Upper lobe of left lung (tissue), 6 donors: ENCODE measurements at regions not wholly inside any gene's neighbourhood (a gene's known extent, or its start where the extent isn't known, plus 50 kb on each side); places are given as distances from the start of the nearest gene placed in this dataset.

Source experiments
- ATAC-seq, 2 donors: fragments of 200-7000 bp; cut with Tn5 transposase; one replicate each; pipeline ENCODE4 v1.9.1; 2022; ENCODE audit warnings: mild to moderate bottlenecking in 2 of 2, moderate library complexity in 2 of 2; ENCODE audit not compliant: low FRiP score in 2 of 2
- DNase-seq, 2 donors: peaks; one replicate each; pipeline ENCODE4 v3.0.0-alpha.2; 2019 to 2020
- H3K27ac ChIP-seq, 4 donors: fragments of 200-600 bp; sonication (generic); one replicate each; pipeline ENCODE4 v1.5.1; 2016 to 2019
- H3K27me3 ChIP-seq, 4 donors: fragments of 200-600 bp; sonication (generic); one replicate each; pipeline ENCODE4 v1.5.1; 2017 to 2019
- H3K36me3 ChIP-seq, 4 donors: fragments of 200-600 bp; sonication (generic); one replicate each; pipeline ENCODE4 v1.5.1; 2016 to 2019
- H3K4me1 ChIP-seq, 4 donors: fragments of 200-600 bp; sonication (generic); one replicate each; pipeline ENCODE4 v1.5.1; 2018 to 2019
- H3K4me3 ChIP-seq, 4 donors: fragments of 200-600 bp; sonication (generic); one replicate each; pipeline ENCODE4 v1.5.1; 2017 to 2019; ENCODE audit warnings: mild to moderate bottlenecking in 2 of 4, moderate library complexity in 1 of 4
- H3K9me3 ChIP-seq, 4 donors: fragments of 200-600 bp; sonication (generic); one replicate each; pipeline ENCODE4 v1.5.1; 2018 to 2019
- EP300 ChIP-seq, 4 donors: sonication (generic); formaldehyde crosslinking; IDR thresholded peaks; one replicate each; pipeline ENCODE4 v1.5.1; 2017; ENCODE audit warnings: antibody characterized with exemption in 4 of 4, control low read depth in 2 of 4
- POLR2A ChIP-seq, 4 donors: fragments of 450-650 bp; IDR thresholded peaks; one replicate each; pipeline ENCODE4 v1.5.1; 2016 to 2017; ENCODE audit warnings: antibody characterized with exemption in 4 of 4, mild to moderate bottlenecking in 2 of 4
- POLR2AphosphoS5 ChIP-seq, 2 donors: sonication (generic); formaldehyde crosslinking; IDR thresholded peaks; one replicate each; pipeline ENCODE4 v1.5.1; 2017; ENCODE audit warnings: antibody characterized with exemption in 2 of 2
- WGBS, 2 donors: methylation state at CpG; one replicate each; pipeline ENCODE4 v1.1.5; 2017 to 2018; 5-methylcytosine and 5-hydroxymethylcytosine counted together
- TF ChIP-seq, protein P1 (sequence below), 6 experiments: fragments of 450-650 bp in 4 of 6; fragments of 200-600 bp in 2 of 6; sonication (generic) in 2 of 6; IDR thresholded peaks; one replicate each; pipeline ENCODE4 v1.5.1; 2016 to 2019; ENCODE audit warnings: antibody characterized with exemption in 6 of 6
- donor health status: DM: no; HTN: no; CAD: no; lungs with moderate emphysema.
- donor health status: DM: no; HTN: yes; CAD: no; lungs with severe emphysema.

DNA sequence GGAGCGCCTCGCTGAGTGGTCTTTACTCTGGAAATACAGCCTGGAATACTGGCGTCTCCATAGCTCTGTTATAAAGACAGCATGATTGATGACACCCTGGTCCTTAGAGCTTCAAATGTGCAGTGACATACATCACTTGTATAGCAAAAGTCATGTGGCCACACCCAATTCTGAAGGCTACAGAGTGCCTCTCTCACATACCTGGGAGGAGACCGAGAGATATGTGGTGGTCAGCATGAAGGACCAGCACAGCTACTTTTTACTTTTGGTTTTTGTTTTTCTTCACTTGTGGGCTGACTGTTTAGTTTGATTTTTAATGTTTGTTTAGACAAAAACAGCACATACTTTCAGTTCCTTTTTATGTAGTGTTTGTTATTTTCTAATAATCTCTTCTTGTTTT is 938.5 kb upstream of the SOX11 start:
- 80 to 82% methylated on average over 4 of the region's 4 CpGs for WGBS, 2 donors
- H3K27ac ChIP-seq = no peak overlapping the region
- H3K4me3 ChIP-seq = no peak overlapping the region
- ATAC-seq = no peak
- H3K4me1 ChIP-seq = no peaks in the 10 kb centered on the region
- no peaks in the 10 kb centered on the region for H3K36me3 ChIP-seq
- DNase-seq = no peak
- no peaks in the 10 kb centered on the region for H3K27me3 ChIP-seq
- no peaks in the 10 kb centered on the region for H3K9me3 ChIP-seq
- TF ChIP-seq EP300 (IDR thresholded peaks at IDR 0.05) = no peak
- no peak for TF ChIP-seq POLR2A (IDR thresholded peaks at IDR 0.05)

DNA sequence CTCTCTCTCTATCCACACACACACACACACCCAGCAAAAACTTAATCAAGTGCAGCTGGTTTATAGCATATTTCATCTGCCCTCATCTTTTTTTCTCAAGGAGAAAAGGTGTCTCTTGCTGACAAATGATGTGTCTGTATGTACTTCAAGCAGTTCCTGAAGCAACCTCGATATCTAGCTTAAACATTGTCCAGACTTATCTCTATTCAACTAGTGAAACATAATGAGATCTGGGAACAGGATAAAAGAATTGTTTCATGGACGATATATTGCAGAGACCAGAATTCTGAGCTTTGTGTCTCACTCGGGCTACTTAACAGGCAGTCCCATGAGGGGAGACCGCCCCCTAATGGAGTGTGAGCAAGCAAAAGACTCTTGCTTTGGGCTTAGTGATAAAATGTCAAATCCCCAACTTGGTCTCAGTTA is 929.2 kb upstream of the SOX11 start:
- Histone ChIP-seq H3K9me3 (no peaks in the 10 kb centered on the region), H3K4me3 (no peak overlapping the region), H3K36me3 (no peaks in the 10 kb centered on the region), H3K27me3 (no peaks in the 10 kb centered on the region), H3K4me1 (no peaks in the 10 kb centered on the region), H3K27ac (no peak overlapping the region)
- ATAC-seq (no peak), DNase-seq (peak in 1 of 2 donors; percentile 24)
- TF ChIP-seq POLR2A (IDR thresholded peaks at IDR 0.05) (no peak), POLR2AphosphoS5 (IDR thresholded peaks at IDR 0.05) (no peak), EP300 (IDR thresholded peaks at IDR 0.05) (no peak)
- TF ChIP-seq, protein P1, sequence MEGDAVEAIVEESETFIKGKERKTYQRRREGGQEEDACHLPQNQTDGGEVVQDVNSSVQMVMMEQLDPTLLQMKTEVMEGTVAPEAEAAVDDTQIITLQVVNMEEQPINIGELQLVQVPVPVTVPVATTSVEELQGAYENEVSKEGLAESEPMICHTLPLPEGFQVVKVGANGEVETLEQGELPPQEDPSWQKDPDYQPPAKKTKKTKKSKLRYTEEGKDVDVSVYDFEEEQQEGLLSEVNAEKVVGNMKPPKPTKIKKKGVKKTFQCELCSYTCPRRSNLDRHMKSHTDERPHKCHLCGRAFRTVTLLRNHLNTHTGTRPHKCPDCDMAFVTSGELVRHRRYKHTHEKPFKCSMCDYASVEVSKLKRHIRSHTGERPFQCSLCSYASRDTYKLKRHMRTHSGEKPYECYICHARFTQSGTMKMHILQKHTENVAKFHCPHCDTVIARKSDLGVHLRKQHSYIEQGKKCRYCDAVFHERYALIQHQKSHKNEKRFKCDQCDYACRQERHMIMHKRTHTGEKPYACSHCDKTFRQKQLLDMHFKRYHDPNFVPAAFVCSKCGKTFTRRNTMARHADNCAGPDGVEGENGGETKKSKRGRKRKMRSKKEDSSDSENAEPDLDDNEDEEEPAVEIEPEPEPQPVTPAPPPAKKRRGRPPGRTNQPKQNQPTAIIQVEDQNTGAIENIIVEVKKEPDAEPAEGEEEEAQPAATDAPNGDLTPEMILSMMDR (IDR thresholded peaks at IDR 0.05) = peak in 1 of 6 experiments; percentile 10
- 1 to 15% methylated on average over 4 of the region's 4 CpGs for WGBS, 2 donors

DNA sequence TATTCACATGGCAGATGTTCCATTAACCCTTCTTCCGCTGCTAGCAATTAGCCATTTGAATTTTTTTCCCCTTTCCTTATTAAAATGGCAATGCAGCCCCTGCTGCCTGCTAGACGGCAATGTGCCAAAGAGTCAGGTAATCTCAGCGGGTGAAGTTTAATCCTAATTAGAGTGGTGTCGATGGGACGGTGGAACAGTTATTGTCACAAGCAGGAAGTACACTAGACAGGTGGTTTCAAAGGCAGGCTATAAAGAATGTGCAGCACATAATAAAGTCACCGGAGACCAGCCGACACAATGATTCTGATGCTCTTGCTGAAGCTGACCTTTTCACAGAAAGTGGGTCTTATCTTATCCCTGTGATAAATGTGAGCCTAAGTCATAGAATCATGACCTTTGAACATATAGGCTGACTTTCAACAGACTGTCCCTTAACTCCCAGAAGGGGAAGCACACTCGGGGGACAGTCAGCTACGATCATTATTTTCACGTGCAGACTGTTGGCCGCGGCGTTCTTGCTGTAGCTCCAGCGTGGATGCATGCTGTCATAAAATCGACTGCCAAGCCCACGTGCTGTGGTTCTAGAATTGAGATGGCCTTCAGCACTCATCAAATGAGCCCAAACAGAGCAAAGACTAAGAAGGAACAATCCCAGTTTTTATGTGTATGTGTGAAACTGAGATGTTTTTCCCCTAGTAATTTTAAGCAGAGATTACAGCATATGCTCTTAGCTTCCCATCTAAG is 926.2 kb upstream of the SOX11 start:
- ATAC-seq (no peak), DNase-seq (no peak)
- Histone ChIP-seq H3K27ac (no peak overlapping the region), H3K27me3 (no peaks in the 10 kb centered on the region), H3K9me3 (no peaks in the 10 kb centered on the region), H3K36me3 (no peaks in the 10 kb centered on the region), H3K4me3 (no peak overlapping the region), H3K4me1 (no peaks in the 10 kb centered on the region)
- WGBS, 2 donors = 69 to 72% methylated on average over 16 of the region's 16 CpGs
- no peak for TF ChIP-seq POLR2AphosphoS5 (IDR thresholded peaks at IDR 0.05)
- TF ChIP-seq, protein P1 (IDR thresholded peaks at IDR 0.05) = no peak
- TF ChIP-seq EP300 (IDR thresholded peaks at IDR 0.05) = no peak
- no peak for TF ChIP-seq POLR2A (IDR thresholded peaks at IDR 0.05)

DNA sequence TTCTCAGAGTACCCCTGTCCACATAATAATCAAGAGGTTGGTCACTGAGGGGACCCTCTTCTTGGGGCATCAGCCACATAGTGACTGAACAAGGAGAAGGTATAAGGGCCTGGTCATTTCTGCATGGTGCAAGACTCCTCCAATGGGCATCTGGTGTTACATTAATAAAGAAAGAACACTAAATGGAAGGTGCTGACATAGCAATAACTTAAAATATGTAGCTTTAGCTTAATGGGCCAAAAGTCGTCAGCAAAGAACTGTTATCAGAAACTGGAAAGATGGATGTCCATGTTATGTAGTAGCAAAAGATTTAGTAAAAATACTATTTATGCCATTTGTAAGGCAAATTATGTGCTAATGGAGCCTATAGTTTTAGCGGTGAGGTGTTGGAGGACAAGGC is 916.5 kb upstream of the SOX11 start:
- TF ChIP-seq EP300 (IDR thresholded peaks at IDR 0.05) (no peak), POLR2A (IDR thresholded peaks at IDR 0.05) (no peak)
- TF ChIP-seq, protein P1 (IDR thresholded peaks at IDR 0.05) = no peak
- WGBS, 2 donors = 76 to 79% methylated on average over 2 of the region's 2 CpGs
- no peak overlapping the region for H3K27ac ChIP-seq
- no peaks in the 10 kb centered on the region for H3K36me3 ChIP-seq
- no peaks in the 10 kb centered on the region for H3K27me3 ChIP-seq
- H3K9me3 ChIP-seq = no peaks in the 10 kb centered on the region
- DNase-seq (no peak), ATAC-seq (no peak)
- H3K4me1 ChIP-seq = no peaks in the 10 kb centered on the region
- no peak overlapping the region for H3K4me3 ChIP-seq

DNA sequence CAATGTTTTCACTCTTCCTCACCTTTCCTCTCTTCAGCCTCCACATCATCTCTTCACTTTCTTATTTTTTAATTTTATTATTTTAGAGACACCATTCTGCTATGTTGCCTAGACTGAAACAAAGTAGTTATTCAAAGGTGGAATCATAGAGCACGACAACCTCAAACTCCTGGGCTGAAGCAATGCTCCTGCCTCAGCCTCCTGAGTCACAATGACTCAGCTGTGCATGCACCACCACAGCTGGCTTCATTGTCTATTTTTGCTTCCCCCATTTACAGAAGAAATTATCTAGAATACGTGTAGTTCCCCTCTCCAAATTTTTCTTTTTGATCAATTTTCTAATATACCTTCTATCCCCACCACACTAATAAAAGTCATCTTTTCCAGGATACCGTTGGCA is 911.5 kb upstream of the SOX11 start:
- DNase-seq (no peak), ATAC-seq (no peak)
- H3K9me3 ChIP-seq = peaks cover 0 to 6% (median 0%) of the 10 kb centered on the region in 4 donors
- no peaks in the 10 kb centered on the region for H3K36me3 ChIP-seq
- no peak for TF ChIP-seq POLR2A (IDR thresholded peaks at IDR 0.05)
- TF ChIP-seq POLR2AphosphoS5 (IDR thresholded peaks at IDR 0.05) = no peak
- no peak for TF ChIP-seq EP300 (IDR thresholded peaks at IDR 0.05)
- TF ChIP-seq, protein P1 (IDR thresholded peaks at IDR 0.05) = no peak
- 64 to 67% methylated on average over 3 of the region's 3 CpGs for WGBS, 2 donors
- no peak overlapping the region for H3K4me3 ChIP-seq
- no peak overlapping the region for H3K27ac ChIP-seq
- H3K27me3 ChIP-seq = no peaks in the 10 kb centered on the region
- H3K4me1 ChIP-seq = no peaks in the 10 kb centered on the region
